ENCODE measurements at regions not wholly inside any gene's neighbourhood (a gene's known extent, or its start where the extent isn't known, plus 50 kb on each side); places are given as distances from the start of the nearest gene placed in this dataset.

DNA sequence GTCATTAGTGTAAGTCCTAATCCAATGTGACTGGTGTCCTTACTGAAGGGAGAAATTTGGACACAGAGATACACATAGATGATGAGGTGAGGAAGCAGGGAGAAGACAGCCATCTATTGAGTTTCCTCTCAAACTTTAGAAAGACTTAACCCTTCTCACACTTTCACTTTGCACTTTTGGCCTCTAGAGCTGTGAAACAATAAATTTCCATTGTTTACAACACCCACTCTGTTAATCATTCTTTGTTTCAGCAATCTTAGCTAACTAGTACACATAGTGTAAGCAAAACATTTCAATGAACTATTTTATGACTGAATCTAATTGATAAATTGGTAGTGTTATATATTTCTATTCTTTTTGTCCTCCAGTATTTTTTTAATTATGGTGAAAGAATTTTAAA lies 1092.8 kb upstream of the POT1 start:
- TF ChIP-seq CTCF (IDR thresholded peaks at IDR 0.05) (no peak), POLR2A (IDR thresholded peaks at IDR 0.05) (no peak)
